GM10248 (cell line): ENCODE measurements at regions not wholly inside any gene's neighbourhood (a gene's known extent, or its start where the extent isn't known, plus 50 kb on each side); places are given as distances from the start of the nearest gene placed in this dataset.

Source experiments
- CTCF ChIA-PET: fragments of 300-600 bp; sonication (Branson Sonifier 250); formaldehyde crosslinking; extraction: SDS; loops from one replicate; lab custom pipeline; 2021; ENCODE audit warnings: antibody characterized with exemption; lab: Yijun Ruan, JAX
- POLR2A ChIA-PET: fragments of 350-650 bp; sonication (Branson Sonifier 250); formaldehyde crosslinking; extraction: SDS; loops from one replicate; lab custom pipeline; 2020; ENCODE audit warnings: antibody characterized with exemption; lab: Yijun Ruan, JAX
- DNase-seq: peaks from one replicate; pipeline ENCODE4 v3.0.0; 2012; ENCODE audit errors: extremely low spot score
- TF ChIP-seq, protein P1 (sequence below): IDR thresholded peaks from 2 replicates; pipeline ENCODE4 v1.5.1; 2012; ENCODE audit warnings: mild to moderate bottlenecking, low read depth; ENCODE audit errors: extremely low read depth, missing control alignments, control extremely low read depth

DNA sequence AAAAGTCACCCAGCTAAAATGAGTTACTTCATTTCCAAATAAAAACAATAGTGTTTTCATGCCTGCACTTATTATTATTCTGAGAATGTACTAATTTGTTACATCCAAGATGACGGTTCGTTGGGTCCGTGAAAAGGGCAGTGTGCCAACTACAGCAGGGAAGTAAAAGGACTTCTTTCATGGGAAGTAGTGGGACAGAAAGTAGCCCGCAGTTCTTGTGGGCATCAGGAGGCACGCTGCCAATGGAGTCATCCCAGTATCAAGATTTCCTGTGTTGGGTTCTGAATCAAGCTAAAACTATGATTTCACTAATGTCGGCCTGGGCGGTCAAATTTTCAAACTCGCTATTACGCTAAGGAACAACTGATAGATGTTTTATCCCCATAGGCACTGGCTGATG, 254.5 kb upstream of the SOX2 start:
- POLR2A ChIA-PET, result no interaction called here
- no peak for DNase-seq
- CTCF ChIA-PET, result no interaction called here
- TF ChIP-seq, protein P1, sequence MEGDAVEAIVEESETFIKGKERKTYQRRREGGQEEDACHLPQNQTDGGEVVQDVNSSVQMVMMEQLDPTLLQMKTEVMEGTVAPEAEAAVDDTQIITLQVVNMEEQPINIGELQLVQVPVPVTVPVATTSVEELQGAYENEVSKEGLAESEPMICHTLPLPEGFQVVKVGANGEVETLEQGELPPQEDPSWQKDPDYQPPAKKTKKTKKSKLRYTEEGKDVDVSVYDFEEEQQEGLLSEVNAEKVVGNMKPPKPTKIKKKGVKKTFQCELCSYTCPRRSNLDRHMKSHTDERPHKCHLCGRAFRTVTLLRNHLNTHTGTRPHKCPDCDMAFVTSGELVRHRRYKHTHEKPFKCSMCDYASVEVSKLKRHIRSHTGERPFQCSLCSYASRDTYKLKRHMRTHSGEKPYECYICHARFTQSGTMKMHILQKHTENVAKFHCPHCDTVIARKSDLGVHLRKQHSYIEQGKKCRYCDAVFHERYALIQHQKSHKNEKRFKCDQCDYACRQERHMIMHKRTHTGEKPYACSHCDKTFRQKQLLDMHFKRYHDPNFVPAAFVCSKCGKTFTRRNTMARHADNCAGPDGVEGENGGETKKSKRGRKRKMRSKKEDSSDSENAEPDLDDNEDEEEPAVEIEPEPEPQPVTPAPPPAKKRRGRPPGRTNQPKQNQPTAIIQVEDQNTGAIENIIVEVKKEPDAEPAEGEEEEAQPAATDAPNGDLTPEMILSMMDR, result no peak

DNA sequence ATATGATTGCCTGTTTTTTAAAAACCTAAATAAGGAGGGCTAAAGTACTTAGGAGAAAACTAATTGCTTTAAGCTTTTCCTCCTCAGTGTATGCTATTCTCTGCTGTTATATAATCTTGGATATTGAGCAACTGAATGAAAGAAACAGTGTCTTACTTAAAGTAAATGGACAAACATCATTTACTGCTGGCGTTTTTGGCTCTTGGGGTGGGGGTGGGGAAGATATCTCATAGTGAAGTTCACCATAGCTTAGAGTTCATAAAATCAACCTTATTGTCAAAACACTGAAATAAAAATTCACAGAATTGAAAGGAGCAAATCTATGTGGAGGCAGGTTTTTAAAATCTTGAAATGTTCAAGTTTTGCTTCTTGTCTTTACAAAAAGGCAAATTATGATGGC, 256.4 kb upstream of the SOX2 start:
- TF ChIP-seq, protein P1, result no peak
- no peak for DNase-seq
- POLR2A ChIA-PET, result no interaction called here
- CTCF ChIA-PET, result no interaction called here

DNA sequence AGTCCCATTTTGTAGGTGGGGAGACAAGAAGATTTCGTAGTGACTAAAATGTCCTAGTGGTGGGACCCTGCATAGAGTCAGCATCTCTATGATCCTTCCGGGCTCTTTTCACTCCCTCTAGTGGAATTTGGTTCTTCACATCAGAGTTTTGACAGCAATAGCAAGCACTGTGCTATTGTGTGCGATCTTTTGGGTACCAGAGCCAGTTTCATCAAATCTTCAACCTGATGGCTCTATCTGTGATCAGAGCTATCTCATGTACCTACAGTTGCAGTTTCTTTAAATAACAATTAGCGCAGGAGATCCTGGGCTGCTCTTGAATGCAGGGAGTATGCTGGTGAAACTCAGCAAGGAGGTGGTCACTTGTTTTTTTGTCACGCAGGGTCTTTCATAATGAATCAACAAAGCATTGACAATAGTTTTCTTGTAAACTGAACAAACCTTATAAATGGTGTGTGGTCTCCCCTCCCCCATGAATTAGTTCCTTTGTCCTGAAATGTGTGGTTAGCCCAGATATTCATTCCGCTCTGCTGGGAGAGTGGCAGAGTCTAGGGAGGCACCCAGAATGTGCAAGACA, 257.2 kb upstream of the SOX2 start:
- POLR2A ChIA-PET, result no interaction called here
- TF ChIP-seq, protein P1, result no peak
- CTCF ChIA-PET, result no interaction called here
- no peak for DNase-seq

DNA sequence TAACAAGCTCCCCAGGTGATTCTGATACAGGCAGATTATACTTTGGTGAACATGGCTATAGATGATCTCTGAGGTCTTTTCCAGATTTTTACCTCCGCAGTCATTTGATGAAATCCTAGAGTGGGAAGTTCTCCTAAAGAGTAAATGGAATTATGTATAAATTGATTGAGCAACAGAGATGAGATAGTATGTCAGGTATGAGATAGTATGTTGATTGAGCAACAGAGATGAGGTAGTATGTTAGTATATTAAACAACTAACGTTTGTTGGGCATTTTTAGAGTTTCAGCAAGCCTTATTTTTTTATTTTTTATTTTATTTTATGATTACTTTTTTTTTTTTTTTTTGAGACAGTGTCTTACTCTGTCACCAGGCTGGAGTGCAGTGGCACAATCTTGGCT, 265.0 kb upstream of the SOX2 start:
- ChIA-PET POLR2A (no interaction called here), CTCF (interaction anchor here (0.9 to 1.1 kb wide), 2 partner anchors 9 to 13 kb away, joined by 3 read pairs; no protein-coding TSS in a partner anchor)
- no peak for DNase-seq
- TF ChIP-seq, protein P1, result no peak

DNA sequence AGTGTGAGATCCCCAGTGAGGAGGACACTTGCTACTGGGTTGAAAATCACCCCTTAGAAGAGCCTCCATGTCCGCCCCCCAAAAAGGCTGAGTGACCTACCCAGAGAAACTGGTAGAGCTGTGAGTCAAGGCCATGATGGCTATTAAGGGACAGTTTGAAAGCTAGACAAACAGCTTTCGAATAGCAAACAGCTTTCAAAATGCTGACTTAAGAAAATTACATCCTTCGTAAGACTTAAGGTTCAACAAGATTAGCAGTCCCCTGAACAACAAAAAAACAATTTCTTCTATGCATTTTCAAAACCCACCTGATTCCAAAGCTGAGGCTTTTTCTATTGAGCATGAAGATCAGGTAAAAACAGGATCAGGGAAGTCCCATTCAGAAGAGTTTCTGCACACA, 269.7 kb upstream of the SOX2 start:
- ChIA-PET CTCF (no interaction called here), POLR2A (no interaction called here)

DNA sequence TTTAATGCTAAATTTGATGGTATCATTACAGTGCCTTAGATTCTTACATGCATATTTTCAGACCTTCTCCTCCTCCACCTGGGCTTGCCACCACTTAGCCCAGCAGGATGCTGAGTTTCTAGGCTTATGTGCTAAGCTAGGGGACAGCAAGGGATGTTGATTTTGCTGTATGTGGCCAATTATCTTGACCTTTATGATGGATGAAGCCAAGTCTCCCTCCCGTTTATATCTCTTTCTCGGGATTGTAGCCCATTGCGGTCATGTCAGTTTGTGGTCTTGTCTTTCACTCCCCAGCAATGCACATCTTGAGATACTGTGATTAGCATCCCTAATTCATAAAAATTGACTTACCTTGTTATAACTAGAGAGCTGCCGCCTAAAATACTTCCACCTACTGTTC, 278.7 kb upstream of the SOX2 start:
- no peak for DNase-seq
- TF ChIP-seq, protein P1, result no peak
- ChIA-PET CTCF (interaction anchor here (1.4 to 2.1 kb wide), 2 partner anchors 10 to 14 kb away, joined by 3 to 6 read pairs; no protein-coding TSS in a partner anchor), POLR2A (no interaction called here)

More for the DNA sequence above, 269.7 kb upstream of the SOX2 start:
- DNase-seq, result no peak
- TF ChIP-seq, protein P1, result no peak
